Ascending aorta (tissue), 2 donors: ENCODE measurements at regions not wholly inside any gene's neighbourhood (a gene's known extent, or its start where the extent isn't known, plus 50 kb on each side); places are given as distances from the start of the nearest gene placed in this dataset.

ENCODE experiments used
- DNase-seq, 2 donors: peaks; one replicate each; pipeline ENCODE4 v3.0.0-alpha.2; 2019; ENCODE audit warnings: low spot score in 2 of 2
- H3K27ac ChIP-seq, 2 donors: fragments of 200-600 bp; sonication (generic); one replicate each; pipeline ENCODE4 v1.5.1; 2016 to 2017; ENCODE audit warnings: mild to moderate bottlenecking in 1 of 2
- H3K27me3 ChIP-seq: fragments of 200-600 bp; sonication (generic); one replicate; pipeline ENCODE4 v1.5.1; 2017
- H3K36me3 ChIP-seq, 2 donors: fragments of 200-600 bp; sonication (generic); one replicate each; pipeline ENCODE4 v1.5.1; 2016
- H3K4me1 ChIP-seq, 2 donors: fragments of 200-600 bp; sonication (generic); one replicate each; pipeline ENCODE4 v1.5.1; 2016 to 2017; ENCODE audit warnings: mild to moderate bottlenecking in 1 of 2
- H3K4me3 ChIP-seq, 2 donors: fragments of 200-600 bp; sonication (generic); one replicate each; pipeline ENCODE4 v1.5.1; 2016 to 2017; ENCODE audit warnings: mild to moderate bottlenecking in 1 of 2
- H3K9me3 ChIP-seq, 2 donors: fragments of 200-600 bp; sonication (generic); one replicate each; pipeline ENCODE4 v1.5.1; 2016
- intact Hi-C: fragments of 100-400 bp; cut with DNase I; formaldehyde crosslinking; loops from one replicate; pipeline ENCODE4 v1.15.1; 2023
- TF ChIP-seq, protein P1 (sequence below), 3 experiments: fragments of 200-600 bp in 2 of 3; fragments of 450-650 bp in 1 of 3; sonication (generic) in 2 of 3; IDR thresholded peaks; one replicate each; pipeline ENCODE4 v1.5.1; 2016 to 2019; ENCODE audit warnings: antibody characterized with exemption in 3 of 3, mild to moderate bottlenecking in 1 of 3, moderate library complexity in 1 of 3

DNA sequence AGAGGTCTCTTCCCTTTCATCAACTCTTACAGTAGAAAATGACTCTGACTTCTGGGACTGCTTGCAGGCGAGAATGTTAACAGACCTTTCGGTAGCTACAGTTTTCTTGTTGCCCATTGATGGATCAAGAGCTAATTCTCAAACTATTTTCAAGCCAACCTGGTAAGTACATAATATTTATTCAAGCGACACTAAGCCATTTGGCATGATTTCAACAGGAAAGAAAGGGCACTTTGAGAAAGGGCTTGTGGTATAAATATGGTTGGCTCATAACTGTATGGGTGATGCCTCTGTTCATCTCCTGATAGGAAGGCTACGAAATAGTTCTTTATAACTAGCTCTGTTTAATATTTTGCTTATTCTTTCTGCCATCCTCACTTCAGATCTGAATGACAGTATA lies 196.2 kb upstream of the CNTN4 start:
- intact Hi-C loops, result no loop called here
- no peaks in the 10 kb centered on the region for H3K36me3 ChIP-seq

DNA sequence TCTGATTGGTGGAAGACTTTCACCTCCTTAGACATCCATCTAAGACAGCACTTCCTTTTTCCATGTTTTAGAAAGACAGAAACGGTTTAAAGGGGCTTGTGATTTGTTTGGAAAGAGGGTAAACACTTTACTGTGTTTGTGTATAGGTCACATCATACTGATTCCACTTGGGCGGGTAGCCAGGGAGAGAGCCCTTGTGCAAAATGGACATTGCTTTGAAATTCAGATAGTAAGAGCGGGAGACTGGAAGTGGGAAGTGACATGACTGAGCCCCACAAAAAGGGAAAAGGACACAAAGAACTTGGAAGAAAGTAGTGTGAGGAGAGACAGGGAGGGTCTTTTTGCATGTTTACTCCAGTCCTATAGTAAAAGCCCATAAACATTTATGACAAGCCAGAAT lies 195.6 kb upstream of the CNTN4 start:
- TF ChIP-seq, protein P1, sequence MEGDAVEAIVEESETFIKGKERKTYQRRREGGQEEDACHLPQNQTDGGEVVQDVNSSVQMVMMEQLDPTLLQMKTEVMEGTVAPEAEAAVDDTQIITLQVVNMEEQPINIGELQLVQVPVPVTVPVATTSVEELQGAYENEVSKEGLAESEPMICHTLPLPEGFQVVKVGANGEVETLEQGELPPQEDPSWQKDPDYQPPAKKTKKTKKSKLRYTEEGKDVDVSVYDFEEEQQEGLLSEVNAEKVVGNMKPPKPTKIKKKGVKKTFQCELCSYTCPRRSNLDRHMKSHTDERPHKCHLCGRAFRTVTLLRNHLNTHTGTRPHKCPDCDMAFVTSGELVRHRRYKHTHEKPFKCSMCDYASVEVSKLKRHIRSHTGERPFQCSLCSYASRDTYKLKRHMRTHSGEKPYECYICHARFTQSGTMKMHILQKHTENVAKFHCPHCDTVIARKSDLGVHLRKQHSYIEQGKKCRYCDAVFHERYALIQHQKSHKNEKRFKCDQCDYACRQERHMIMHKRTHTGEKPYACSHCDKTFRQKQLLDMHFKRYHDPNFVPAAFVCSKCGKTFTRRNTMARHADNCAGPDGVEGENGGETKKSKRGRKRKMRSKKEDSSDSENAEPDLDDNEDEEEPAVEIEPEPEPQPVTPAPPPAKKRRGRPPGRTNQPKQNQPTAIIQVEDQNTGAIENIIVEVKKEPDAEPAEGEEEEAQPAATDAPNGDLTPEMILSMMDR (IDR thresholded peaks at IDR 0.05), result no peak
- Histone ChIP-seq H3K9me3 (no peaks in the 10 kb centered on the region), H3K4me1 (no peaks in the 10 kb centered on the region), H3K4me3 (no peak overlapping the region), H3K27ac (no peak overlapping the region), H3K36me3 (no peaks in the 10 kb centered on the region), H3K27me3 (no peaks in the 10 kb centered on the region)
- no peak for DNase-seq
- intact Hi-C loops, result no loop called here

More for the DNA sequence above, 196.2 kb upstream of the CNTN4 start:
- no peak overlapping the region for H3K27ac ChIP-seq
- no peaks in the 10 kb centered on the region for H3K27me3 ChIP-seq
- DNase-seq, result no peak
- H3K9me3 ChIP-seq, result no peaks in the 10 kb centered on the region
- no peaks in the 10 kb centered on the region for H3K4me1 ChIP-seq
- TF ChIP-seq, protein P1 (IDR thresholded peaks at IDR 0.05), result no peak
- no peak overlapping the region for H3K4me3 ChIP-seq

DNA sequence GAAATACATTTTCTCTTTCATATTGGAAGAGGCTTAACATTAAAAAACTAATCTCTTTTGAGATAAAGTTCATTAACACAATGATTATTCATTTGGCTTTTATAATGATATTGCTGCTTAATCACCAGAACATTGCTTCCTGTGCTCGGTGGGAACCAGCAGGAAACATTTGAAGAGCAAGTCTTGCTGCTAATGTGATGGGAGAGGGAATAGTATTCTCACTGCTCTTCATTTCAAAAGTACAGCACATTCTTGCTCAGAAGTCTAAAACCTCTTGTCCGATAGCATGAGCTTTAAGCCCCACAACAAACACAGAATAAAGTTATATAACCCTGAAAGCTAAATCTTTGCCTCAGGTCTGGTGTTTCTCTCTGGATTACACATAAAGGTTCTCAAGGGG lies 190.8 kb upstream of the CNTN4 start:
- TF ChIP-seq, protein P1 (IDR thresholded peaks at IDR 0.05), result no peak
- no peaks in the 10 kb centered on the region for H3K36me3 ChIP-seq
- H3K9me3 ChIP-seq, result no peaks in the 10 kb centered on the region
- H3K27me3 ChIP-seq, result no peaks in the 10 kb centered on the region
- no peak overlapping the region for H3K27ac ChIP-seq
- no peak for DNase-seq
- no peak overlapping the region for H3K4me3 ChIP-seq
- intact Hi-C loops, result no loop called here
- no peaks in the 10 kb centered on the region for H3K4me1 ChIP-seq

DNA sequence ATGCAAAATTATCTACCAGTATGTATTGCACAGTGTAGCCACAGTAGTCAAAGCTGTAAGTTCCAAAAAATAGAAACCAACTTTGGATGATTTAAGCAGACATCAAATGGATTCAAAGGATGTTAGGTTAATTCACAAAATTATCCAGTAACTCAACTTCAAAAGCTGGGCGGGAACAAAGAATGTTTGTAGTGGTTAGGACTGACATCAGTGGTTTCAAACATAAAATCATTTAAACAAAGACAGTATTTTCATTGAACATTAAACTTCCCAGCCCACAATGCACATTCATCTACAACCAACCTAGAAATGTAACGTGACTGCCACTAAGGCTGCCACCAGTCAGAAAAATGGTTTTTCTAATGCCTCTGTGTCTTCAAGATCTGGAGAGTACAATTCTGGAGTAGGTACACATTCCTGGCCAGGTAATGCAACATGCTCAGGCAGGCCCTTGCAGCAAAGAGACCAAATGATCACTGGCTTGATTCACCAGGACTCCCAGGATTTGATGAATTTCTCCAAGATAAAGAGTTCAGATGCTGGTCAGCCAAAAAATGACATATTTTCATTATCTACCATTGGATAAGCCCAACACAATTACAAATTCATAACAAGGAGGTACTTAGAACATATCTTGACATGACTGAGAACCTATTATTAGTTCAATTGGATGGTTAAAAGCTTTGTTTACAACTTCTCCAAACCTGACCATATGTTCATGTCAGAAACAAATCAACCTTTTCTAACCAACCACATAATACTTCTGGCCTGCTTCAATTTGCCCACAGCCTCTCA lies 189.8 kb upstream of the CNTN4 start:
- intact Hi-C loops, result no loop called here
- H3K27ac ChIP-seq, result no peak overlapping the region
- no peaks in the 10 kb centered on the region for H3K9me3 ChIP-seq
- TF ChIP-seq, protein P1 (IDR thresholded peaks at IDR 0.05), result no peak
- H3K36me3 ChIP-seq, result no peaks in the 10 kb centered on the region
- H3K27me3 ChIP-seq, result no peaks in the 10 kb centered on the region
- no peak overlapping the region for H3K4me3 ChIP-seq
- H3K4me1 ChIP-seq, result no peaks in the 10 kb centered on the region
- no peak for DNase-seq

DNA sequence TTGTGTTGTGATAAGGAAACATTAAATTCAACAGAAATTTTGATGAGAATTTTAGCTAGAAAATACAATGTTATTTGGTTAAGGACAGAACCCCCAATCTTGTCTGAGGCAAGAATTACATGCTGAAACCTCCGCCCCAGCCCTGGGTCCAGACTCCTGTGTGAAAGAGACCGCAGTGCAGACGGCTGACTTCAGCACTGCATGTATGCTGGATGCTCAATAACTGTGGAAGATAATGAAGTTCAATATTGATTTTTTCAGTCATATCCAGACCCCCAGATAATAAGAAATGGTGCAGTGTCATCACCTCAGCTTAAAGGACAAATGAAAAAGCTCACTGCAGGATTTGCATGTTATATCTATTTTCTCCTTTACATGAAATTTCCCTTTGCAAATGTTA lies 188.3 kb upstream of the CNTN4 start:
- H3K4me1 ChIP-seq, result no peaks in the 10 kb centered on the region
- no peaks in the 10 kb centered on the region for H3K27me3 ChIP-seq
- no peak overlapping the region for H3K4me3 ChIP-seq
- H3K27ac ChIP-seq, result no peak overlapping the region
- no peaks in the 10 kb centered on the region for H3K9me3 ChIP-seq
- TF ChIP-seq, protein P1 (IDR thresholded peaks at IDR 0.05), result no peak
- intact Hi-C loops, result no loop called here
- no peaks in the 10 kb centered on the region for H3K36me3 ChIP-seq
- no peak for DNase-seq
